ENCODE measurements at regions not wholly inside any gene's neighbourhood (a gene's known extent, or its start where the extent isn't known, plus 50 kb on each side); places are given as distances from the start of the nearest gene placed in this dataset.

- H2AFZ ChIP-seq (ENCODE audit: low read length): no peak overlapping the region
- H4K20me1 ChIP-seq (ENCODE audit: low read length): no peaks in the 10 kb centered on the region
- no peaks in the 10 kb centered on the region for H3K9me3 ChIP-seq (ENCODE audit: low read length)
- ChIA-PET POLR2A (ENCODE audit: unreplicated experiment) (interaction anchor here (0.6 kb wide), 1 partner anchor 909 kb away, joined by 4 read pairs; no protein-coding TSS in a partner anchor), CTCF (interaction anchor here (0.7 kb wide), 1 partner anchor 1014 kb away, joined by 3 read pairs; no protein-coding TSS in a partner anchor)
- H3K36me3 ChIP-seq (ENCODE audit: low read depth, low read length): no peaks in the 10 kb centered on the region
- no peak overlapping the region for H3K27ac ChIP-seq (ENCODE audit: low read length)
- no peaks in the 10 kb centered on the region for H3K79me2 ChIP-seq (ENCODE audit: low read length)
- no peaks in the 10 kb centered on the region for H3K9me2 ChIP-seq (replicated peaks; ENCODE audit: low read length)
- no peaks in the 10 kb centered on the region for H3K27me3 ChIP-seq (ENCODE audit: low read length)
- no peak overlapping the region for H3K9ac ChIP-seq (ENCODE audit: low read length)
- intact Hi-C loops (cut with micrococcal nuclease): loop anchor here (10.0 kb wide), 2 partner anchors 143 to 477 kb away; no protein-coding TSS in a partner anchor
- H3K4me1 ChIP-seq (ENCODE audit: insufficient read depth, low read length): peaks cover 13% of the 10 kb centered on the region
- H3K4me2 ChIP-seq (ENCODE audit: low read length): no peak overlapping the region
- H3F3A ChIP-seq (ENCODE audit: low read length, unreplicated experiment): no peaks in the 10 kb centered on the region
- no peak overlapping the region for H3K4me3 ChIP-seq (ENCODE audit: low read length)
- ATAC-seq (peak; percentile 65), DNase-seq (peak; percentile 28)
- BruUV-seq (replicated peaks): no TSS peak
- peak; percentile 41; the same call in 1 of the 2 replicates for TF ChIP-seq CTCF (conservative IDR thresholded peaks at IDR 0.05; ENCODE audit: low read depth, low read length)
- TF ChIP-seq EZH2 (IDR thresholded peaks at IDR 0.05; ENCODE audit: low read length, unreplicated experiment): no peak
Observed at GRCh38 chr1:87478231-87478630, 149.6 kb downstream of the LMO4 start.

- TF ChIP-seq EZH2phosphoT487 (IDR thresholded peaks at IDR 0.05; ENCODE audit: borderline replicate concordance, low read length) (no peak), CTCF (conservative IDR thresholded peaks at IDR 0.05; ENCODE audit: low read depth, low read length) (peak; percentile 18; the same call in 1 of the 2 replicates), EZH2 (IDR thresholded peaks at IDR 0.05; ENCODE audit: low read length, unreplicated experiment) (no peak)
- H2AFZ ChIP-seq (ENCODE audit: low read length): no peak overlapping the region
- no peaks in the 10 kb centered on the region for H3F3A ChIP-seq (ENCODE audit: low read length, unreplicated experiment)
- DNase-seq (peak; percentile 17), ATAC-seq (no peak)
- no peaks in the 10 kb centered on the region for H4K20me1 ChIP-seq (ENCODE audit: low read length)
- H3K27ac ChIP-seq (ENCODE audit: low read length): no peak overlapping the region
- BruUV-seq (replicated peaks): no TSS peak
- ChIA-PET POLR2A (ENCODE audit: unreplicated experiment) (no interaction called here), CTCF (no interaction called here)
- no peaks in the 10 kb centered on the region for H3K79me2 ChIP-seq (ENCODE audit: low read length)
- no peaks in the 10 kb centered on the region for H3K27me3 ChIP-seq (ENCODE audit: low read length)
- no peak overlapping the region for H3K9ac ChIP-seq (ENCODE audit: low read length)
- no peak overlapping the region for H3K4me2 ChIP-seq (ENCODE audit: low read length)
- intact Hi-C loops (cut with micrococcal nuclease): no loop called here
- H3K36me3 ChIP-seq (ENCODE audit: low read depth, low read length): no peaks in the 10 kb centered on the region
- no peak overlapping the region for H3K4me3 ChIP-seq (ENCODE audit: low read length)
- peaks cover 9% of the 10 kb centered on the region; the same call in 1 of the 2 replicates for H3K4me1 ChIP-seq (ENCODE audit: insufficient read depth, low read length)
- H3K9me2 ChIP-seq (replicated peaks; ENCODE audit: low read length): no peaks in the 10 kb centered on the region
- no peaks in the 10 kb centered on the region for H3K9me3 ChIP-seq (ENCODE audit: low read length)
Observed at GRCh38 chr1:87495147-87495546, 166.5 kb downstream of the LMO4 start.

- H3K9ac ChIP-seq (ENCODE audit: low read length): no peak overlapping the region
- no peak for ATAC-seq
- no peaks in the 10 kb centered on the region for H3K27me3 ChIP-seq (ENCODE audit: low read length)
- ChIA-PET CTCF (no interaction called here), POLR2A (ENCODE audit: unreplicated experiment) (no interaction called here)
- no peak overlapping the region for H3K4me2 ChIP-seq (ENCODE audit: low read length)
- H3K9me3 ChIP-seq (ENCODE audit: low read length): no peaks in the 10 kb centered on the region
- no peaks in the 10 kb centered on the region for H3K36me3 ChIP-seq (ENCODE audit: low read depth, low read length)
- H3K4me1 ChIP-seq (ENCODE audit: insufficient read depth, low read length): peaks cover 9% of the 10 kb centered on the region; the same call in 1 of the 2 replicates
- H3K9me2 ChIP-seq (replicated peaks; ENCODE audit: low read length): no peaks in the 10 kb centered on the region
- no peaks in the 10 kb centered on the region for H3F3A ChIP-seq (ENCODE audit: low read length, unreplicated experiment)
- no peak overlapping the region for H3K4me3 ChIP-seq (ENCODE audit: low read length)
- no peaks in the 10 kb centered on the region for H4K20me1 ChIP-seq (ENCODE audit: low read length)
- no peak for TF ChIP-seq EZH2phosphoT487 (IDR thresholded peaks at IDR 0.05; ENCODE audit: borderline replicate concordance, low read length)
- TF ChIP-seq EZH2 (IDR thresholded peaks at IDR 0.05; ENCODE audit: low read length, unreplicated experiment): no peak
- no peak for TF ChIP-seq CTCF (conservative IDR thresholded peaks at IDR 0.05; ENCODE audit: low read depth, low read length)
- intact Hi-C loops (cut with micrococcal nuclease): no loop called here
- BruUV-seq (replicated peaks): no TSS peak
- DNase-seq: no peak
- H2AFZ ChIP-seq (ENCODE audit: low read length): no peak overlapping the region
- no peaks in the 10 kb centered on the region for H3K79me2 ChIP-seq (ENCODE audit: low read length)
- H3K27ac ChIP-seq (ENCODE audit: low read length): no peak overlapping the region
Observed at GRCh38 chr1:87495870-87496269, 167.2 kb downstream of the LMO4 start.

Data from PC-3 (cell line).